ENCODE measurements at regions not wholly inside any gene's neighbourhood (a gene's known extent, or its start where the extent isn't known, plus 50 kb on each side); places are given as distances from the start of the nearest gene placed in this dataset.

GRCh38 chr6:147716434-147716833 is 207.9 kb downstream of the SAMD5 start:
- no peaks in the 10 kb centered on the region for H3K27me3 ChIP-seq (ENCODE audit: control insufficient read depth in 2 of 2, insufficient read depth in 1 of 2, low read length in 1 of 2)
- H3K27ac ChIP-seq (ENCODE audit: low read depth in 1 of 2, low read length in 1 of 2) = no peak overlapping the region
- no peaks in the 10 kb centered on the region for H3K4me1 ChIP-seq (ENCODE audit: control insufficient read depth in 2 of 2, insufficient read depth in 2 of 2, low read length in 2 of 2)
- H3K36me3 ChIP-seq (ENCODE audit: control insufficient read depth in 2 of 2, insufficient read depth in 2 of 2, low read length in 1 of 2) = no peaks in the 10 kb centered on the region
- no peak overlapping the region for H3K4me3 ChIP-seq (ENCODE audit: low read length in 2 of 2)
- H3K9me3 ChIP-seq (ENCODE audit: control insufficient read depth in 2 of 2, insufficient read depth in 1 of 2, low read length in 1 of 2) = peaks cover 0 to 15% of the 10 kb centered on the region in 2 donors
- 91% methylated on average over 4 of the region's 4 CpGs for whole genome bisulfite sequencing
- DNase-seq (ENCODE audit: low read depth in 6 of 9, low spot score in 9 of 9) = no peak

- Histone ChIP-seq H3K4me3 (ENCODE audit: low read length in 2 of 2) (no peak overlapping the region), H3K4me1 (ENCODE audit: control insufficient read depth in 2 of 2, insufficient read depth in 2 of 2, low read length in 2 of 2) (no peaks in the 10 kb centered on the region), H3K36me3 (ENCODE audit: control insufficient read depth in 2 of 2, insufficient read depth in 2 of 2, low read length in 1 of 2) (no peaks in the 10 kb centered on the region), H3K9me3 (ENCODE audit: control insufficient read depth in 2 of 2, insufficient read depth in 1 of 2, low read length in 1 of 2) (peaks cover 0 to 15% of the 10 kb centered on the region in 2 donors), H3K27ac (ENCODE audit: low read depth in 1 of 2, low read length in 1 of 2) (no peak overlapping the region), H3K27me3 (ENCODE audit: control insufficient read depth in 2 of 2, insufficient read depth in 1 of 2, low read length in 1 of 2) (no peaks in the 10 kb centered on the region)
- DNase-seq (ENCODE audit: low read depth in 6 of 9, low spot score in 9 of 9) = no peak
- 82% methylated on average over 5 of the region's 5 CpGs for WGBS
These were observed 209.5 kb downstream of the SAMD5 start for GRCh38 chr6:147717991-147718390.

- DNase-seq (ENCODE audit: low read depth in 6 of 9, low spot score in 9 of 9) = no peak
- WGBS = 92% methylated on average over 4 of the region's 4 CpGs
These were observed 213.7 kb downstream of the SAMD5 start for GRCh38 chr6:147722158-147722557.

GRCh38 chr6:147724454-147724853 is 216.0 kb downstream of the SAMD5 start:
- no peaks in the 10 kb centered on the region for H3K9me3 ChIP-seq (ENCODE audit: control insufficient read depth in 2 of 2, insufficient read depth in 1 of 2, low read length in 1 of 2)
- 98% methylated on average over 2 of the region's 2 CpGs for WGBS
- no peak overlapping the region for H3K27ac ChIP-seq (ENCODE audit: low read depth in 1 of 2, low read length in 1 of 2)
- H3K4me3 ChIP-seq (ENCODE audit: low read length in 2 of 2) = no peak overlapping the region
- DNase-seq (ENCODE audit: low read depth in 6 of 9, low spot score in 9 of 9) = no peak
- no peaks in the 10 kb centered on the region for H3K27me3 ChIP-seq (ENCODE audit: control insufficient read depth in 2 of 2, insufficient read depth in 1 of 2, low read length in 1 of 2)
- H3K4me1 ChIP-seq (ENCODE audit: control insufficient read depth in 2 of 2, insufficient read depth in 2 of 2, low read length in 2 of 2) = no peaks in the 10 kb centered on the region
- H3K36me3 ChIP-seq (ENCODE audit: control insufficient read depth in 2 of 2, insufficient read depth in 2 of 2, low read length in 1 of 2) = no peaks in the 10 kb centered on the region

More at GRCh38 chr6:147722158-147722557, 213.7 kb downstream of the SAMD5 start:
- Histone ChIP-seq H3K4me3 (ENCODE audit: low read length in 2 of 2) (no peak overlapping the region), H3K27me3 (ENCODE audit: control insufficient read depth in 2 of 2, insufficient read depth in 1 of 2, low read length in 1 of 2) (no peaks in the 10 kb centered on the region), H3K27ac (ENCODE audit: low read depth in 1 of 2, low read length in 1 of 2) (no peak overlapping the region), H3K4me1 (ENCODE audit: control insufficient read depth in 2 of 2, insufficient read depth in 2 of 2, low read length in 2 of 2) (no peaks in the 10 kb centered on the region), H3K36me3 (ENCODE audit: control insufficient read depth in 2 of 2, insufficient read depth in 2 of 2, low read length in 1 of 2) (no peaks in the 10 kb centered on the region), H3K9me3 (ENCODE audit: control insufficient read depth in 2 of 2, insufficient read depth in 1 of 2, low read length in 1 of 2) (no peaks in the 10 kb centered on the region)

- 95% methylated on average over 3 of the region's 3 CpGs for WGBS
- Histone ChIP-seq H3K36me3 (ENCODE audit: control insufficient read depth in 2 of 2, insufficient read depth in 2 of 2, low read length in 1 of 2) (no peaks in the 10 kb centered on the region), H3K9me3 (ENCODE audit: control insufficient read depth in 2 of 2, insufficient read depth in 1 of 2, low read length in 1 of 2) (no peaks in the 10 kb centered on the region), H3K4me1 (ENCODE audit: control insufficient read depth in 2 of 2, insufficient read depth in 2 of 2, low read length in 2 of 2) (no peaks in the 10 kb centered on the region), H3K27ac (ENCODE audit: low read depth in 1 of 2, low read length in 1 of 2) (no peak overlapping the region), H3K4me3 (ENCODE audit: low read length in 2 of 2) (no peak overlapping the region), H3K27me3 (ENCODE audit: control insufficient read depth in 2 of 2, insufficient read depth in 1 of 2, low read length in 1 of 2) (no peaks in the 10 kb centered on the region)
- DNase-seq (ENCODE audit: low read depth in 6 of 9, low spot score in 9 of 9) = no peak
These were observed 217.9 kb downstream of the SAMD5 start for GRCh38 chr6:147726342-147726741.

- whole genome bisulfite sequencing = 73% methylated on average over 4 of the region's 4 CpGs
These were observed 220.4 kb downstream of the SAMD5 start for GRCh38 chr6:147728903-147729302.

GRCh38 chr6:147733686-147734085 is 225.2 kb downstream of the SAMD5 start:
- DNase-seq (ENCODE audit: low read depth in 6 of 9, low spot score in 9 of 9) = no peak
- 92% methylated on average over 5 of the region's 5 CpGs for WGBS
- no peaks in the 10 kb centered on the region for H3K9me3 ChIP-seq (ENCODE audit: control insufficient read depth in 2 of 2, insufficient read depth in 1 of 2, low read length in 1 of 2)

More at GRCh38 chr6:147728903-147729302, 220.4 kb downstream of the SAMD5 start:
- H3K27me3 ChIP-seq (ENCODE audit: control insufficient read depth in 2 of 2, insufficient read depth in 1 of 2, low read length in 1 of 2) = no peaks in the 10 kb centered on the region
- H3K4me3 ChIP-seq (ENCODE audit: low read length in 2 of 2) = no peak overlapping the region
- no peaks in the 10 kb centered on the region for H3K4me1 ChIP-seq (ENCODE audit: control insufficient read depth in 2 of 2, insufficient read depth in 2 of 2, low read length in 2 of 2)
- H3K27ac ChIP-seq (ENCODE audit: low read depth in 1 of 2, low read length in 1 of 2) = no peak overlapping the region
- DNase-seq (ENCODE audit: low read depth in 6 of 9, low spot score in 9 of 9) = no peak
- H3K9me3 ChIP-seq (ENCODE audit: control insufficient read depth in 2 of 2, insufficient read depth in 1 of 2, low read length in 1 of 2) = no peaks in the 10 kb centered on the region
- H3K36me3 ChIP-seq (ENCODE audit: control insufficient read depth in 2 of 2, insufficient read depth in 2 of 2, low read length in 1 of 2) = no peaks in the 10 kb centered on the region

GRCh38 chr6:147734151-147734550 is 225.7 kb downstream of the SAMD5 start:
- H3K36me3 ChIP-seq (ENCODE audit: control insufficient read depth in 2 of 2, insufficient read depth in 2 of 2, low read length in 1 of 2) = no peaks in the 10 kb centered on the region
- 97% methylated on average over 8 of the region's 8 CpGs for WGBS
- H3K9me3 ChIP-seq (ENCODE audit: control insufficient read depth in 2 of 2, insufficient read depth in 1 of 2, low read length in 1 of 2) = no peaks in the 10 kb centered on the region
- no peak overlapping the region for H3K27ac ChIP-seq (ENCODE audit: low read depth in 1 of 2, low read length in 1 of 2)
- peaks cover 0 to 10% of the 10 kb centered on the region in 2 donors for H3K4me1 ChIP-seq (ENCODE audit: control insufficient read depth in 2 of 2, insufficient read depth in 2 of 2, low read length in 2 of 2)
- no peak for DNase-seq (ENCODE audit: low read depth in 6 of 9, low spot score in 9 of 9)
- H3K4me3 ChIP-seq (ENCODE audit: low read length in 2 of 2) = no peak overlapping the region
- H3K27me3 ChIP-seq (ENCODE audit: control insufficient read depth in 2 of 2, insufficient read depth in 1 of 2, low read length in 1 of 2) = no peaks in the 10 kb centered on the region

More at GRCh38 chr6:147733686-147734085, 225.2 kb downstream of the SAMD5 start:
- H3K27me3 ChIP-seq (ENCODE audit: control insufficient read depth in 2 of 2, insufficient read depth in 1 of 2, low read length in 1 of 2) = no peaks in the 10 kb centered on the region
- no peaks in the 10 kb centered on the region for H3K36me3 ChIP-seq (ENCODE audit: control insufficient read depth in 2 of 2, insufficient read depth in 2 of 2, low read length in 1 of 2)
- H3K4me1 ChIP-seq (ENCODE audit: control insufficient read depth in 2 of 2, insufficient read depth in 2 of 2, low read length in 2 of 2) = peaks cover 0 to 5% of the 10 kb centered on the region in 2 donors
- H3K27ac ChIP-seq (ENCODE audit: low read depth in 1 of 2, low read length in 1 of 2) = no peak overlapping the region
- H3K4me3 ChIP-seq (ENCODE audit: low read length in 2 of 2) = no peak overlapping the region

- H3K27me3 ChIP-seq (ENCODE audit: control insufficient read depth in 2 of 2, insufficient read depth in 1 of 2, low read length in 1 of 2) = no peaks in the 10 kb centered on the region
- peaks cover 0 to 12% of the 10 kb centered on the region in 2 donors for H3K4me1 ChIP-seq (ENCODE audit: control insufficient read depth in 2 of 2, insufficient read depth in 2 of 2, low read length in 2 of 2)
- no peak overlapping the region for H3K27ac ChIP-seq (ENCODE audit: low read depth in 1 of 2, low read length in 1 of 2)
- 90% methylated on average over 3 of the region's 3 CpGs for WGBS
- H3K36me3 ChIP-seq (ENCODE audit: control insufficient read depth in 2 of 2, insufficient read depth in 2 of 2, low read length in 1 of 2) = no peaks in the 10 kb centered on the region
- DNase-seq (ENCODE audit: low read depth in 6 of 9, low spot score in 9 of 9) = no peak
- H3K4me3 ChIP-seq (ENCODE audit: low read length in 2 of 2) = no peak overlapping the region
- H3K9me3 ChIP-seq (ENCODE audit: control insufficient read depth in 2 of 2, insufficient read depth in 1 of 2, low read length in 1 of 2) = no peaks in the 10 kb centered on the region
These were observed 227.4 kb downstream of the SAMD5 start for GRCh38 chr6:147735924-147736323.

- 80% methylated on average over 5 of the region's 5 CpGs for WGBS
These were observed 228.6 kb downstream of the SAMD5 start for GRCh38 chr6:147737115-147737514.

More at GRCh38 chr6:147737115-147737514, 228.6 kb downstream of the SAMD5 start:
- Histone ChIP-seq H3K4me1 (ENCODE audit: control insufficient read depth in 2 of 2, insufficient read depth in 2 of 2, low read length in 2 of 2) (peaks cover 0 to 12% of the 10 kb centered on the region in 2 donors), H3K27me3 (ENCODE audit: control insufficient read depth in 2 of 2, insufficient read depth in 1 of 2, low read length in 1 of 2) (no peaks in the 10 kb centered on the region), H3K4me3 (ENCODE audit: low read length in 2 of 2) (no peak overlapping the region), H3K36me3 (ENCODE audit: control insufficient read depth in 2 of 2, insufficient read depth in 2 of 2, low read length in 1 of 2) (no peaks in the 10 kb centered on the region), H3K27ac (ENCODE audit: low read depth in 1 of 2, low read length in 1 of 2) (no peak overlapping the region), H3K9me3 (ENCODE audit: control insufficient read depth in 2 of 2, insufficient read depth in 1 of 2, low read length in 1 of 2) (no peaks in the 10 kb centered on the region)
- no peak for DNase-seq (ENCODE audit: low read depth in 6 of 9, low spot score in 9 of 9)

Measured in thymus (tissue), 11 donors.